ENCODE measurements at regions not wholly inside any gene's neighbourhood (a gene's known extent, or its start where the extent isn't known, plus 50 kb on each side); places are given as distances from the start of the nearest gene placed in this dataset.

- Histone ChIP-seq H3K27ac (no peak overlapping the region), H3K27me3 (ENCODE audit: low read depth) (no peaks in the 10 kb centered on the region), H3K36me3 (no peaks in the 10 kb centered on the region), H3K4me3 (no peak overlapping the region), H3K9me3 (no peaks in the 10 kb centered on the region), H3K4me1 (no peaks in the 10 kb centered on the region)
- DNase-seq (no peak), ATAC-seq (no peak)
- TF ChIP-seq CTCF (IDR thresholded peaks at IDR 0.05): no peak
- intact Hi-C loops (cut with DNase I): no loop called here
Observed at GRCh38 chr18:33854086-33854826, 276.2 kb downstream of the ASXL3 start.

- intact Hi-C loops (cut with DNase I): no loop called here
- H3K27ac ChIP-seq: no peak overlapping the region
- no peak for TF ChIP-seq CTCF (IDR thresholded peaks at IDR 0.05)
Observed at GRCh38 chr18:33853187-33853586, 275.2 kb downstream of the ASXL3 start.

GRCh38 chr18:33851546-33852078, 273.6 kb downstream of the ASXL3 start:
- no peak for TF ChIP-seq CTCF (IDR thresholded peaks at IDR 0.05)
- no peaks in the 10 kb centered on the region for H3K4me1 ChIP-seq
- H3K9me3 ChIP-seq: no peaks in the 10 kb centered on the region
- no peak for ATAC-seq
- no peak for DNase-seq
- H3K4me3 ChIP-seq: no peak overlapping the region
- no peaks in the 10 kb centered on the region for H3K27me3 ChIP-seq (ENCODE audit: low read depth)
- intact Hi-C loops (cut with DNase I): no loop called here
- no peaks in the 10 kb centered on the region for H3K36me3 ChIP-seq
- H3K27ac ChIP-seq: no peak overlapping the region

More at GRCh38 chr18:33853187-33853586, 275.2 kb downstream of the ASXL3 start:
- Histone ChIP-seq H3K27me3 (ENCODE audit: low read depth) (no peaks in the 10 kb centered on the region), H3K4me3 (no peak overlapping the region), H3K36me3 (no peaks in the 10 kb centered on the region), H3K9me3 (no peaks in the 10 kb centered on the region), H3K4me1 (no peaks in the 10 kb centered on the region)
- ATAC-seq: no peak
- DNase-seq: no peak

GRCh38 chr18:33849731-33850130, 271.7 kb downstream of the ASXL3 start:
- intact Hi-C loops (cut with DNase I): no loop called here
- Histone ChIP-seq H3K27me3 (ENCODE audit: low read depth) (no peaks in the 10 kb centered on the region), H3K4me1 (no peaks in the 10 kb centered on the region), H3K9me3 (no peaks in the 10 kb centered on the region), H3K36me3 (no peaks in the 10 kb centered on the region), H3K27ac (no peak overlapping the region), H3K4me3 (no peak overlapping the region)
- TF ChIP-seq CTCF (IDR thresholded peaks at IDR 0.05): no peak
- no peak for ATAC-seq
- DNase-seq: no peak

- Histone ChIP-seq H3K9me3 (no peaks in the 10 kb centered on the region), H3K27ac (no peak overlapping the region), H3K27me3 (ENCODE audit: low read depth) (no peaks in the 10 kb centered on the region), H3K4me1 (peaks cover 7% of the 10 kb centered on the region), H3K36me3 (no peaks in the 10 kb centered on the region), H3K4me3 (no peak overlapping the region)
- intact Hi-C loops (cut with DNase I): no loop called here
- TF ChIP-seq CTCF (IDR thresholded peaks at IDR 0.05): no peak
- ATAC-seq: no peak
- no peak for DNase-seq
Observed at GRCh38 chr18:33844232-33844631, 266.2 kb downstream of the ASXL3 start.
